GM12878 (cell line): ENCODE measurements at regions not wholly inside any gene's neighbourhood (a gene's known extent, or its start where the extent isn't known, plus 50 kb on each side); places are given as distances from the start of the nearest gene placed in this dataset.

ENCODE experiments used
- CEBPZ ChIP-seq: fragments of 150-350 bp; IDR thresholded peaks from 2 replicates; pipeline ENCODE4 v1.6.1; 2016; ENCODE audit warnings: low read depth, low read length
- CREM ChIP-seq: IDR thresholded peaks from 2 replicates; pipeline ENCODE4 v1.6.1; 2014; ENCODE audit warnings: antibody characterized with exemption, low read depth
- CTCF ChIP-seq, 3 experiments: IDR thresholded peaks in 2 of 3; conservative IDR thresholded peaks in 1 of 3; 2 replicates each; pipeline ENCODE4 v1.5.1; 2011; ENCODE audit warnings: low read depth in 3 of 3, low read length in 3 of 3, mild to moderate bottlenecking in 3 of 3, control low read depth in 2 of 3, moderate library complexity in 2 of 3, inconsistent platforms in 1 of 3, mixed read lengths in 1 of 3; ENCODE audit not compliant: control insufficient read depth in 2 of 3, insufficient read depth in 1 of 3; ENCODE audit errors: extremely low read depth in 1 of 3
- FOXM1 ChIP-seq: IDR thresholded peaks from 2 replicates; pipeline ENCODE4 v1.6.1; 2012; ENCODE audit warnings: low read depth, mild to moderate bottlenecking, inconsistent platforms, low read length, moderate library complexity
- HDAC2 ChIP-seq: fragments of 200-600 bp; sonication (generic); IDR thresholded peaks from 2 replicates; pipeline ENCODE4 v1.6.1; 2017
- JUNB ChIP-seq: IDR thresholded peaks from 2 replicates; pipeline ENCODE4 v1.6.1; 2016; ENCODE audit warnings: antibody characterized with exemption, mild to moderate bottlenecking
- JUND ChIP-seq: IDR thresholded peaks from 2 replicates; pipeline ENCODE4 v1.6.1; 2012; ENCODE audit warnings: low read depth, mild to moderate bottlenecking, low read length, improper control_type of control experiment, moderate library complexity
- LARP7 ChIP-seq: fragments of 450-650 bp; IDR thresholded peaks from 2 replicates; pipeline ENCODE4 v1.6.1; 2017; ENCODE audit warnings: mild to moderate bottlenecking
- PAX5 ChIP-seq: IDR thresholded peaks from 2 replicates; pipeline ENCODE4 v1.6.1; 2011; ENCODE audit warnings: low read depth, low read length, borderline replicate concordance
- POLR2A ChIP-seq: IDR thresholded peaks from 2 replicates; pipeline ENCODE4 v1.6.1; 2011; ENCODE audit warnings: low read depth, mild to moderate bottlenecking, low read length
- POLR2AphosphoS5 ChIP-seq: IDR thresholded peaks from 2 replicates; pipeline ENCODE4 v1.6.1; 2011; ENCODE audit warnings: mild to moderate bottlenecking, low read length, inconsistent platforms
- STAT3 ChIP-seq: IDR thresholded peaks from 2 replicates; pipeline ENCODE4 v1.6.1; 2011; ENCODE audit warnings: low read depth, low read length, improper control_type of control experiment
- USF1 ChIP-seq: IDR thresholded peaks from 2 replicates; pipeline ENCODE4 v1.6.1; 2011; ENCODE audit warnings: borderline replicate concordance, low read depth, mild to moderate bottlenecking, moderate library complexity, mixed read lengths, low read length; ENCODE audit not compliant: insufficient read depth; ENCODE audit errors: extremely low read length
- ZZZ3 ChIP-seq: IDR thresholded peaks from 2 replicates; pipeline ENCODE4 v1.6.1; 2011; ENCODE audit warnings: low read depth; ENCODE audit not compliant: control insufficient read depth, insufficient read length

- TF ChIP-seq CREM (no peak), POLR2AphosphoS5 (no peak), FOXM1 (no peak), USF1 (no peak), JUND (no peak), JUNB (no peak), CTCF (IDR thresholded peaks at IDR 0.05 in 2 of 3, conservative IDR thresholded peaks at IDR 0.05 in 1 of 3; ENCODE audit: control insufficient read depth in 2 of 3, extremely low read depth in 1 of 3, insufficient read depth in 1 of 3, low read depth in 3 of 3, low read length in 3 of 3) (no peak), HDAC2 (no peak), PAX5 (no peak), STAT3 (no peak), LARP7 (no peak), ZZZ3 (no peak), POLR2A (no peak), CEBPZ (no peak)
These were observed 69.6 kb upstream of the HDGFL1 start for GRCh38 chr6:22499815-22500214.
